Fibroblast of the aortic adventitia (primary cell): ENCODE measurements at regions not wholly inside any gene's neighbourhood (a gene's known extent, or its start where the extent isn't known, plus 50 kb on each side); places are given as distances from the start of the nearest gene placed in this dataset.

Experiments
- DNase-seq: peaks from one replicate; pipeline ENCODE4 v3.0.0-alpha.2; 2010; ENCODE audit warnings: low read depth
- H3K4me3 ChIP-seq: 2 replicates; pipeline ENCODE4 v1.5.1; 2011; ENCODE audit warnings: low read depth, mild to moderate bottlenecking, control low read depth, low read length, moderate library complexity
- TF ChIP-seq, protein P1 (sequence below): IDR thresholded peaks from 2 replicates; pipeline ENCODE4 v1.5.1; 2011; ENCODE audit warnings: mild to moderate bottlenecking, low read length, control low read depth, inconsistent platforms; ENCODE audit not compliant: insufficient read depth

DNA sequence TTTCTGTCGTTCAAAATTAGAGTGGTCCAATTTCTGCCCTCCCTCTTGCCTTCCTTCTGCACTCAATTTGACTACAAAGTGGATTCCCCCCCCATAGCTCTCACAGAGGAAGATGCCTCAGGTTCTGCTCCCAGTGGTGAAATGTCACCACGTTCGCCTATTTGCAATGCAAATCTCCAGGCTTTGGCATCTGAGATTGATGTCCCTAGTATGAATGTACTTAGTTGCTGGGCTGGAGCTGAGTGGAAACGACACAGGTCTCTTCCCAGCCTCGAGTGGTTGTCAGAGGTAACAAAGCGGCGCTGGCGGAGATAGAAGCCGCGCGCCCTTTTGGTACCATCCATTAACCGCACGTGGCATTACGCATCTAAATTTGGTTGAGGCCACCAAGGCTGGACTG, 860.1 kb downstream of the MCTP2 start:
- no peak overlapping the region for H3K4me3 ChIP-seq
- TF ChIP-seq, protein P1, sequence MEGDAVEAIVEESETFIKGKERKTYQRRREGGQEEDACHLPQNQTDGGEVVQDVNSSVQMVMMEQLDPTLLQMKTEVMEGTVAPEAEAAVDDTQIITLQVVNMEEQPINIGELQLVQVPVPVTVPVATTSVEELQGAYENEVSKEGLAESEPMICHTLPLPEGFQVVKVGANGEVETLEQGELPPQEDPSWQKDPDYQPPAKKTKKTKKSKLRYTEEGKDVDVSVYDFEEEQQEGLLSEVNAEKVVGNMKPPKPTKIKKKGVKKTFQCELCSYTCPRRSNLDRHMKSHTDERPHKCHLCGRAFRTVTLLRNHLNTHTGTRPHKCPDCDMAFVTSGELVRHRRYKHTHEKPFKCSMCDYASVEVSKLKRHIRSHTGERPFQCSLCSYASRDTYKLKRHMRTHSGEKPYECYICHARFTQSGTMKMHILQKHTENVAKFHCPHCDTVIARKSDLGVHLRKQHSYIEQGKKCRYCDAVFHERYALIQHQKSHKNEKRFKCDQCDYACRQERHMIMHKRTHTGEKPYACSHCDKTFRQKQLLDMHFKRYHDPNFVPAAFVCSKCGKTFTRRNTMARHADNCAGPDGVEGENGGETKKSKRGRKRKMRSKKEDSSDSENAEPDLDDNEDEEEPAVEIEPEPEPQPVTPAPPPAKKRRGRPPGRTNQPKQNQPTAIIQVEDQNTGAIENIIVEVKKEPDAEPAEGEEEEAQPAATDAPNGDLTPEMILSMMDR, result no peak
- no peak for DNase-seq

DNA sequence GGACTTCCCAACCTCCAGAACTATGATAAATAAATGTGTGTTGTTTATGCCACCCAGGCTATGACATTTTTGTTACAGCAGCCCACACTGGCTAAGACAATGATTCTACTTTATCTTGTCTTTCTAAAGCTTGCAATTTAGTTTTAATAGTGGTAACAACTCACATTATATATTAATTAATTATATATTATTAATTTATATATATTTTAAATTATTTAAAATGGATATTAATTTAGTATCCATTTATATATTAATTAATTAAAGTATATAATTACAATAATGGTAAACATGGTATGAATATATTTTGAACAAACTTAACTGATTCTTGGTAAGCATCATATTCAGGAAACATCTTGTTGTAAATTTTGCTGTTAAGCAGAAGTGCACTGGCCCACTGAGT, 863.9 kb downstream of the MCTP2 start:
- no peak overlapping the region for H3K4me3 ChIP-seq
- no peak for DNase-seq
- TF ChIP-seq, protein P1, result no peak

DNA sequence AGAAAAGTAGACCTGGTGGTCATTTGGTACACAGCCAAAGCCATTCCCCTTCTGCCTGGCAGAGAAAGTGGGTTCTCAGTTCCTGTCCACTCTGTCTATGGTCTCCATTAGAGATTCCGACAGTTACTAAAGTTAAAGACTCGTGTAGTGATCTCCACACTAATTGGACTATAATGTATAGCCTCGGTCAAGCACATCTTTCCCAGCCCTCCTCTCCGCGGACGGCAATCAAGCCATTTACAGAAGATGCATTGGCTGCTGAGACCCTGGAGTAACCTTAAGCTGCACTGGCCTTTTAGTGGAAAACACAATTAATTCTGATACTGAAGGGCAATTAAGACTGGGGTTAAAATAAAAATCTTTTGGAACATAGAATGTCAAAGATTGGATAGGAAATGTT, 865.3 kb downstream of the MCTP2 start:
- TF ChIP-seq, protein P1, result no peak
- H3K4me3 ChIP-seq, result no peak overlapping the region
- DNase-seq, result no peak

DNA sequence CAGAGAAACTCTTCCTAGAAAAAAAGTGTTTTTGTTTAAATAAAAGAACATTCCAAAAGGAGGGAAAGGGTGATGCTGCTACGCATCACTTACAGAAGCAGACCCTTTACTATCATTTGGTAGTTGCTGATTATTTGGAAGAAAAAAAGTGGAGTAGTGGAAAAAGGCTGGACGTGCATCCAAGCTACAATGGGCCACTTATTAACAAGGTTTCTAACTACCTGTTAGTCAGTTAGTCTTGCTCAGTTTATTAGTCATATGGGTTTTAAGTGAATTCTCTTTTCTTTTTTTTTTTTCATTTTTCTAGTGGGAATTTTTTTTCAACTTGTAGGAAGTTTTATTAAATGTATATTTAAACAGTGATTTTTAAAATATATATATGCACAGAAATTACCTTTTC, 866.0 kb downstream of the MCTP2 start:
- H3K4me3 ChIP-seq, result no peak overlapping the region
- DNase-seq, result no peak
- TF ChIP-seq, protein P1, result no peak

DNA sequence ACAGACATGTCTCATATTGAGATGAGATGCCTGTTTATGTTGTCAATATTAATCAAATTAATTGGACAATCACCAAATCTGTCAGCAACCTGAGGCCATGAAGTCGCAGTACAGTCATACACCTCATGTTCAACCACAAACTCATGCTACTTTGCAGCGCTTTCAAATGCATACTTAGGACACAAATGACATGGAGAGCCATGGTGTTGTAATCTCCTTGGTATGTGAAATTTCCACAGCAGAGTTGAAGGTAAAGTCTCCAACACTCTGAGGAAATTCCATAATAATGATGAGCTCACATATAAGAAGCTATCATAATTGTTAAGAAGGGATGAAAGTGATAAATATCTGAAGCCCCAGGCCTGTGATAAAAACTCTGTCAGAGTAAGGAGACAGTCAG, 873.9 kb downstream of the MCTP2 start:
- DNase-seq, result no peak
- TF ChIP-seq, protein P1, result no peak
- no peak overlapping the region for H3K4me3 ChIP-seq

DNA sequence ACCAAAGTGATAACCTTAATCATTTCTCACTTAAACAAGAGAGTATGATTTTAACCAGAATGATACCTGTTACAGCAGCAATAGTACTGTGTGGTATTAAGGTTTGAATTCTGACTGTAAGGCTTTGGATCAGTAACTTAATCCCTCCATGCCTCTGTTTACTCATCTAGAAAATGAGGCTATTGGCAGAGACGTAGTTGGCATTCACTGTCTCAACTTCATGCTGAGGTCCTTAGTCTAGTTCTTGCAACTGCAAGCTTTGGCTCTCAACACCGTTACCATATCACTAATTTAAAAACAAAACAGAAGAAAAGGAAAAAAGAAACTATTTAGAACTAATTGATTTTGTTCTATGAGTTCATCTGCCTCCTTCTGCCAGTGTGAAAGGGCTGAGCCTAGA, 875.4 kb downstream of the MCTP2 start:
- DNase-seq, result no peak
- TF ChIP-seq, protein P1, result no peak
- H3K4me3 ChIP-seq, result no peak overlapping the region

DNA sequence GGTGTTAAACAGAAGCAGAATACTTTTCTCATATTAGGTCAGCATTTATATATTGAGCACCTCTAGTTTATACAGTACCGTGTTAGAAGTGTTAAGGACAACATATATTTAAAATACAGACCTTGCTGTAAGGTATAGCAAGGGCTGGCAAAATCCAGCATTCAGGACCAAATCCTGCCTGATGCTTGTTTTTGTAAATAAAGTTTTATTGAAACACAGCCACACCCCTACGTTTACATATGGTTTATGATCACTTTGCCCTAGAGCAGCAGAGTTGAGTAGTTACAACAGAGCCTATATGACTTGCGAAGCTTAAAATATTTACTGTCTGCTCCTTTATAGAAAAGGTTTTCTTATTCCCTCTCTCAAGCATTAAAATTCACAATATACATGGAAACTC, 877.3 kb downstream of the MCTP2 start:
- no peak overlapping the region for H3K4me3 ChIP-seq
- no peak for DNase-seq
- TF ChIP-seq, protein P1, result no peak
